ENCODE measurements at regions not wholly inside any gene's neighbourhood (a gene's known extent, or its start where the extent isn't known, plus 50 kb on each side); places are given as distances from the start of the nearest gene placed in this dataset.
"Not testable (repeated sequence)": the region's sequence is repeated elsewhere in the genome, so short reads cannot be mapped to it uniquely, and the experiment has no call there.

- ATAC-seq: no peak
Measured at GRCh38 chr5:27462936-27463335, 424.6 kb upstream of the CDH9 start.

GRCh38 chr5:27458287-27458686 is 419.9 kb upstream of the CDH9 start:
- ATAC-seq (no peak), DNase-seq (ENCODE audit: low spot score) (no peak)

More at GRCh38 chr5:27462936-27463335, 424.6 kb upstream of the CDH9 start:
- DNase-seq (ENCODE audit: low spot score): no peak

GRCh38 chr5:27451377-27451776 is 413.0 kb upstream of the CDH9 start:
- ATAC-seq (no peak), DNase-seq (ENCODE audit: low spot score) (no peak)

GRCh38 chr5:27450607-27451006 is 412.2 kb upstream of the CDH9 start:
- DNase-seq (ENCODE audit: low spot score) (no peak), ATAC-seq (no peak)

- DNase-seq (ENCODE audit: low spot score); ATAC-seq: not testable (repeated sequence)
Measured at GRCh38 chr5:27439383-27439782, 401.0 kb upstream of the CDH9 start.

GRCh38 chr5:27437594-27438200 is 399.3 kb upstream of the CDH9 start:
- DNase-seq (ENCODE audit: low spot score) (no peak), ATAC-seq (no peak)

GRCh38 chr5:27434335-27434734 is 395.9 kb upstream of the CDH9 start:
- no peak for ATAC-seq
- DNase-seq (ENCODE audit: low spot score): no peak

GRCh38 chr5:27414099-27414498 is 375.7 kb upstream of the CDH9 start:
- DNase-seq (ENCODE audit: low spot score): no peak

GRCh38 chr5:27412384-27412783 is 374.0 kb upstream of the CDH9 start:
- ATAC-seq: no peak
- no peak for DNase-seq (ENCODE audit: low spot score)

More at GRCh38 chr5:27414099-27414498, 375.7 kb upstream of the CDH9 start:
- no peak for ATAC-seq

GRCh38 chr5:27406020-27406419 is 367.6 kb upstream of the CDH9 start:
- no peak for DNase-seq (ENCODE audit: low spot score)
- no peak for ATAC-seq

GRCh38 chr5:27403243-27403882 is 365.0 kb upstream of the CDH9 start:
- DNase-seq (ENCODE audit: low spot score) (no peak), ATAC-seq (peak; percentile 58)

- ATAC-seq (no peak), DNase-seq (ENCODE audit: low spot score) (no peak)
Measured at GRCh38 chr5:27402828-27403227, 364.4 kb upstream of the CDH9 start.

GRCh38 chr5:27396998-27397397 is 358.6 kb upstream of the CDH9 start:
- DNase-seq (ENCODE audit: low spot score) (no peak), ATAC-seq (no peak)

- ATAC-seq: no peak
- no peak for DNase-seq (ENCODE audit: low spot score)
Measured at GRCh38 chr5:27392716-27393115, 354.3 kb upstream of the CDH9 start.

- no peak for ATAC-seq
- no peak for DNase-seq (ENCODE audit: low spot score)
Measured at GRCh38 chr5:27389696-27390095, 351.3 kb upstream of the CDH9 start.

- ATAC-seq: peak; percentile 70
- no peak for DNase-seq (ENCODE audit: low spot score)
Measured at GRCh38 chr5:27388755-27389154, 350.4 kb upstream of the CDH9 start.

GRCh38 chr5:27387535-27388073 is 349.2 kb upstream of the CDH9 start:
- ATAC-seq: no peak
- DNase-seq (ENCODE audit: low spot score): no peak

- ATAC-seq (no peak), DNase-seq (ENCODE audit: low spot score) (no peak)
Measured at GRCh38 chr5:27381686-27382085, 343.3 kb upstream of the CDH9 start.

GRCh38 chr5:27377626-27378025 is 339.2 kb upstream of the CDH9 start:
- DNase-seq (ENCODE audit: low spot score) (no peak), ATAC-seq (no peak)

- no peak for DNase-seq (ENCODE audit: low spot score)
- ATAC-seq: no peak
Measured at GRCh38 chr5:27353970-27354369, 315.6 kb upstream of the CDH9 start.

- DNase-seq (ENCODE audit: low spot score): no peak
- ATAC-seq: no peak
Measured at GRCh38 chr5:27353540-27353939, 315.2 kb upstream of the CDH9 start.

GRCh38 chr5:27341342-27341741 is 303.0 kb upstream of the CDH9 start:
- DNase-seq (ENCODE audit: low spot score) (no peak), ATAC-seq (no peak)

GRCh38 chr5:27336817-27337216 is 298.4 kb upstream of the CDH9 start:
- DNase-seq (ENCODE audit: low spot score) (no peak), ATAC-seq (no peak)
